ENCODE measurements at regions not wholly inside any gene's neighbourhood (a gene's known extent, or its start where the extent isn't known, plus 50 kb on each side); places are given as distances from the start of the nearest gene placed in this dataset.

DNA sequence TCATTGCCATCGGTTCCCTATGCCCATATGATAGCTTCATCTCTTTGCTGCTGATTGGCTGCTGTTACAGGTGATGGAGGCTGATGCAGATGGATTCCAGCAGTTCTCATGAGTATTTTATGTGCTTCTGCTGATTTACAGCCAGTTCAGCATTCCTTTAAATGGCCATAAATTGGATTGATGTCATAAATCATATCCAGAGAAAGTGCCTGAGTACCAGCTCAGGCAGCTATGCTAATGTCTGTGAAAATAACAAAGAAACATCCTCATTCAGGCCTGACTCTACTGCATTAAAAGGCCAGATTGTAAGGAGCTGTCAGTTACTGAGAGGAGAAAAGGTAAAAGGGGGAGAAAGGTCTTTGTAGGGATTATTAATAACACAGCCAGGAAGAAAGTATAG, 756.8 kb downstream of the IGSF11 start:
- intact Hi-C loops (cut with micrococcal nuclease): no loop called here
- CTCF ChIA-PET (ENCODE audit: low intra/inter-chr PET ratio): no interaction called here
- no TSS peak for BruUV-seq (replicated peaks)

DNA sequence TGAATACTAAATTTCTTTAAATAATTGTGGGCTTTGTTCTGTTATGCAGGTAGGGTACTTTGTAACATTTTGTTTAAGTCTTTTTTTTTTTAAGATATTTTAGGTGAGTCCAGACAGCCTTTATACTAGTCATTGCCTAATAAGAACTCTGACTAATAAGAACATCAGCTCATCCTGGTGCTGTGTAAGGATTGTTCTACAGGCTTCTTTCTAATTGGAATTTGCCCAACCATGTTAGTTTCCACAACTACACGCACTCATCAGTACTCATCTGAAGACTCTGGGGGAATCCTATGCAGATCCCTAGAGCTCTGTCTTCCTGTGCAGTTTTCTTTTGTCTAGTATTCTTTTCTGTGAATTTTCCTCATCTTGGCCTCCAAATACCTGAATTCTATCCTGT, 741.8 kb downstream of the IGSF11 start:
- BruUV-seq (replicated peaks): no TSS peak
- Histone ChIP-seq H3K4me2 (ENCODE audit: insufficient read depth, low read length) (no peak overlapping the region), H3K9me1 (ENCODE audit: control insufficient read depth, insufficient read depth, low read length) (no peaks in the 10 kb centered on the region), H3K36me3 (ENCODE audit: control insufficient read depth, insufficient read depth, low read length) (no peaks in the 10 kb centered on the region), H3K27ac (ENCODE audit: extremely low read depth, low read depth, low read length) (no peak overlapping the region), H3K79me2 (ENCODE audit: control insufficient read depth, insufficient read depth, low read length) (no peaks in the 10 kb centered on the region), H3K4me1 (replicated peaks in 1 of 2; ENCODE audit: control insufficient read depth in 2 of 2, insufficient read depth in 2 of 2, low read length in 2 of 2) (no peaks in the 10 kb centered on the region), H3K4me3 (no peak overlapping the region), H2AFZ (ENCODE audit: low read depth, low read length) (no peak overlapping the region), H3K27me3 (ENCODE audit: control insufficient read depth in 2 of 2, insufficient read depth in 2 of 2, low read length in 2 of 2) (no peaks in the 10 kb centered on the region), H3K9ac (ENCODE audit: insufficient read depth in 1 of 2, low read depth in 2 of 2, low read length in 2 of 2) (no peak overlapping the region), H4K20me1 (replicated peaks; ENCODE audit: control insufficient read depth, insufficient read depth, low read length) (no peaks in the 10 kb centered on the region), H3K9me3 (replicated peaks; ENCODE audit: control insufficient read depth, insufficient read depth, low read depth, low read length) (no peaks in the 10 kb centered on the region)
- intact Hi-C loops (cut with micrococcal nuclease) (no loop called here), in situ Hi-C loops (cut with MboI) (no loop called here)
- CTCF ChIA-PET (ENCODE audit: low intra/inter-chr PET ratio): no interaction called here
- ATAC-seq (no peak), FAIRE-seq (no peak), DNase-seq (ENCODE audit: extremely low read depth in 1 of 4, low spot score in 3 of 4) (no peak)
- TF ChIP-seq, protein P1, sequence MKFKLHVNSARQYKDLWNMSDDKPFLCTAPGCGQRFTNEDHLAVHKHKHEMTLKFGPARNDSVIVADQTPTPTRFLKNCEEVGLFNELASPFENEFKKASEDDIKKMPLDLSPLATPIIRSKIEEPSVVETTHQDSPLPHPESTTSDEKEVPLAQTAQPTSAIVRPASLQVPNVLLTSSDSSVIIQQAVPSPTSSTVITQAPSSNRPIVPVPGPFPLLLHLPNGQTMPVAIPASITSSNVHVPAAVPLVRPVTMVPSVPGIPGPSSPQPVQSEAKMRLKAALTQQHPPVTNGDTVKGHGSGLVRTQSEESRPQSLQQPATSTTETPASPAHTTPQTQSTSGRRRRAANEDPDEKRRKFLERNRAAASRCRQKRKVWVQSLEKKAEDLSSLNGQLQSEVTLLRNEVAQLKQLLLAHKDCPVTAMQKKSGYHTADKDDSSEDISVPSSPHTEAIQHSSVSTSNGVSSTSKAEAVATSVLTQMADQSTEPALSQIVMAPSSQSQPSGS (CRISPR knock-in tag; IDR thresholded peaks at IDR 0.05): no peak
- TF ChIP-seq, protein P2, sequence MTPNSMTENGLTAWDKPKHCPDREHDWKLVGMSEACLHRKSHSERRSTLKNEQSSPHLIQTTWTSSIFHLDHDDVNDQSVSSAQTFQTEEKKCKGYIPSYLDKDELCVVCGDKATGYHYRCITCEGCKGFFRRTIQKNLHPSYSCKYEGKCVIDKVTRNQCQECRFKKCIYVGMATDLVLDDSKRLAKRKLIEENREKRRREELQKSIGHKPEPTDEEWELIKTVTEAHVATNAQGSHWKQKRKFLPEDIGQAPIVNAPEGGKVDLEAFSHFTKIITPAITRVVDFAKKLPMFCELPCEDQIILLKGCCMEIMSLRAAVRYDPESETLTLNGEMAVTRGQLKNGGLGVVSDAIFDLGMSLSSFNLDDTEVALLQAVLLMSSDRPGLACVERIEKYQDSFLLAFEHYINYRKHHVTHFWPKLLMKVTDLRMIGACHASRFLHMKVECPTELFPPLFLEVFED (CRISPR knock-in tag; conservative IDR thresholded peaks at IDR 0.05): no peak
- TF ChIP-seq CSDE1 (IDR thresholded peaks at IDR 0.05) (no peak), DACH1 (IDR thresholded peaks at IDR 0.05; ENCODE audit: partially characterized antibody) (no peak), YBX1 (IDR thresholded peaks at IDR 0.05) (no peak), SNIP1 (IDR thresholded peaks at IDR 0.05; ENCODE audit: low read depth) (no peak), MTA2 (IDR thresholded peaks at IDR 0.05; ENCODE audit: low read depth) (no peak), XRCC3 (IDR thresholded peaks at IDR 0.05) (no peak), RBM17 (IDR thresholded peaks at IDR 0.05; ENCODE audit: borderline replicate concordance, low read depth, low read length) (no peak)
- WGBS (ENCODE audit: insufficient coverage, low coverage, missing lambda C conversion rate): 0% methylated on average over 1 of the region's 1 CpG
- POLR2A ChIA-PET: no interaction called here

More for the DNA sequence above, 756.8 kb downstream of the IGSF11 start:
- DNase-seq (ENCODE audit: extremely low read depth in 1 of 4, low spot score in 3 of 4) (no peak), ATAC-seq (no peak), FAIRE-seq (no peak)
- no peak overlapping the region for H3K9ac ChIP-seq (ENCODE audit: insufficient read depth in 1 of 2, low read depth in 2 of 2, low read length in 2 of 2)
- 0% methylated on average over 1 of the region's 1 CpG for WGBS (ENCODE audit: insufficient coverage, low coverage, missing lambda C conversion rate)
- POLR2A ChIA-PET: no interaction called here
- no peaks in the 10 kb centered on the region for H4K20me1 ChIP-seq (replicated peaks; ENCODE audit: control insufficient read depth, insufficient read depth, low read length)
- no peaks in the 10 kb centered on the region for H3K9me3 ChIP-seq (replicated peaks; ENCODE audit: control insufficient read depth, insufficient read depth, low read depth, low read length)
- H3K4me1 ChIP-seq (replicated peaks in 1 of 2; ENCODE audit: control insufficient read depth in 2 of 2, insufficient read depth in 2 of 2, low read length in 2 of 2): no peaks in the 10 kb centered on the region
- TF ChIP-seq TCF7L2 (IDR thresholded peaks at IDR 0.05; ENCODE audit: low read depth, low read length) (no peak), RFX1 (IDR thresholded peaks at IDR 0.05) (no peak), ZSCAN32 (CRISPR knock-in tag; IDR thresholded peaks at IDR 0.05) (no peak)
- TF ChIP-seq, protein P3, sequence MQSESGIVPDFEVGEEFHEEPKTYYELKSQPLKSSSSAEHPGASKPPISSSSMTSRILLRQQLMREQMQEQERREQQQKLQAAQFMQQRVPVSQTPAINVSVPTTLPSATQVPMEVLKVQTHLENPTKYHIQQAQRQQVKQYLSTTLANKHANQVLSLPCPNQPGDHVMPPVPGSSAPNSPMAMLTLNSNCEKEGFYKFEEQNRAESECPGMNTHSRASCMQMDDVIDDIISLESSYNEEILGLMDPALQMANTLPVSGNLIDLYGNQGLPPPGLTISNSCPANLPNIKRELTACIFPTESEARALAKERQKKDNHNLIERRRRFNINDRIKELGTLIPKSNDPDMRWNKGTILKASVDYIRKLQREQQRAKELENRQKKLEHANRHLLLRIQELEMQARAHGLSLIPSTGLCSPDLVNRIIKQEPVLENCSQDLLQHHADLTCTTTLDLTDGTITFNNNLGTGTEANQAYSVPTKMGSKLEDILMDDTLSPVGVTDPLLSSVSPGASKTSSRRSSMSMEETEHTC (IDR thresholded peaks at IDR 0.05): no peak
- in situ Hi-C loops (cut with MboI): no loop called here
- H3K4me3 ChIP-seq: no peak overlapping the region
- H3K79me2 ChIP-seq (ENCODE audit: control insufficient read depth, insufficient read depth, low read length): no peaks in the 10 kb centered on the region
- H3K27ac ChIP-seq (ENCODE audit: extremely low read depth, low read depth, low read length): no peak overlapping the region
- H2AFZ ChIP-seq (ENCODE audit: low read depth, low read length): no peak overlapping the region
- no peaks in the 10 kb centered on the region for H3K36me3 ChIP-seq (ENCODE audit: control insufficient read depth, insufficient read depth, low read length)
- H3K27me3 ChIP-seq (ENCODE audit: control insufficient read depth in 2 of 2, insufficient read depth in 2 of 2, low read length in 2 of 2): no peaks in the 10 kb centered on the region
- no peak overlapping the region for H3K4me2 ChIP-seq (ENCODE audit: insufficient read depth, low read length)
- H3K9me1 ChIP-seq (ENCODE audit: control insufficient read depth, insufficient read depth, low read length): no peaks in the 10 kb centered on the region

Measured in K562 (cell line).